ENCODE measurements at regions not wholly inside any gene's neighbourhood (a gene's known extent, or its start where the extent isn't known, plus 50 kb on each side); places are given as distances from the start of the nearest gene placed in this dataset.

DNA sequence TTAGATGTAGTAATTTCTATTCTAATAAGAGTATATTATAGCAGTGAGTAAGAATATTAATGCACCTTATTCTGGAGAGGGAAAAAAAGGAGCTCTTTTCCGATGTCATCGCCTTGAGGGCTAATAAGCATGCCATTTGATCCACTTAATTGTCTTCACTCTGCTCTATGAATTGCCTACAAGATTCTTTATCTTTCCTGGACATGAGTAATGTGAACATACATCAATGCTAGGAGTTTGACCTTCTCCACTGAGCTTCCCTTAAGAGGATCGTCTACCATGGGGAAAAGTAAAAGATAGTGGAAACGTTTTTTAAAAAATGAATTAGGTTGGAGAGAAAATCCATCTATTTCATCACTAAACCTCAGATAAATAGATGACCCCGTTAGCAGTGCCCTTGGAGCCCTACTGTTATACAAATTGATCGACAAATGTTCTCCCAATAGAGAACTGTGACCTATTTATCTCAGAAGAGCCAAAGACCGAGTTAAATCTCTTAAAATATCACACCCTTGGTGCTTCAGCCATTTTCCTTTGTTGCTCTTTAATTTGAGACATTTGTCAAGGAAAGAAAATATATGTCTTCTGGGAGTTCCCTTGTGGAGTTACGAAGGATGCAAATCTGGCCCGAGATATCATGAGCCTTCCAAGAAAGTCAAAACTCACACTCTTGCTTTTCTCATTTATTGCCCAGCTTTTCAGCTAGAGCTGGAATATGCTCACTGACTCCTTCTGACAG, 898.5 kb downstream of the KCNJ2 start:
- Histone ChIP-seq H3K27ac (no peak overlapping the region), H3K36me3 (no peaks in the 10 kb centered on the region), H3K4me3 (no peak overlapping the region), H3K27me3 (no peaks in the 10 kb centered on the region), H3K9me3 (no peaks in the 10 kb centered on the region), H3K4me1 (ENCODE audit: insufficient read depth) (no peaks in the 10 kb centered on the region)
- WGBS, 3 donors = 18 to 39% (median 21%) methylated on average over 9 of the region's 9 CpGs
- no peak for DNase-seq
- intact Hi-C loops (cut with DNase I) = no loop called here
- TF ChIP-seq, protein P1, sequence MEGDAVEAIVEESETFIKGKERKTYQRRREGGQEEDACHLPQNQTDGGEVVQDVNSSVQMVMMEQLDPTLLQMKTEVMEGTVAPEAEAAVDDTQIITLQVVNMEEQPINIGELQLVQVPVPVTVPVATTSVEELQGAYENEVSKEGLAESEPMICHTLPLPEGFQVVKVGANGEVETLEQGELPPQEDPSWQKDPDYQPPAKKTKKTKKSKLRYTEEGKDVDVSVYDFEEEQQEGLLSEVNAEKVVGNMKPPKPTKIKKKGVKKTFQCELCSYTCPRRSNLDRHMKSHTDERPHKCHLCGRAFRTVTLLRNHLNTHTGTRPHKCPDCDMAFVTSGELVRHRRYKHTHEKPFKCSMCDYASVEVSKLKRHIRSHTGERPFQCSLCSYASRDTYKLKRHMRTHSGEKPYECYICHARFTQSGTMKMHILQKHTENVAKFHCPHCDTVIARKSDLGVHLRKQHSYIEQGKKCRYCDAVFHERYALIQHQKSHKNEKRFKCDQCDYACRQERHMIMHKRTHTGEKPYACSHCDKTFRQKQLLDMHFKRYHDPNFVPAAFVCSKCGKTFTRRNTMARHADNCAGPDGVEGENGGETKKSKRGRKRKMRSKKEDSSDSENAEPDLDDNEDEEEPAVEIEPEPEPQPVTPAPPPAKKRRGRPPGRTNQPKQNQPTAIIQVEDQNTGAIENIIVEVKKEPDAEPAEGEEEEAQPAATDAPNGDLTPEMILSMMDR (IDR thresholded peaks at IDR 0.05) = no peak
- TF ChIP-seq EP300 (IDR thresholded peaks at IDR 0.05) = no peak
- no peak for TF ChIP-seq POLR2A (IDR thresholded peaks at IDR 0.05)

DNA sequence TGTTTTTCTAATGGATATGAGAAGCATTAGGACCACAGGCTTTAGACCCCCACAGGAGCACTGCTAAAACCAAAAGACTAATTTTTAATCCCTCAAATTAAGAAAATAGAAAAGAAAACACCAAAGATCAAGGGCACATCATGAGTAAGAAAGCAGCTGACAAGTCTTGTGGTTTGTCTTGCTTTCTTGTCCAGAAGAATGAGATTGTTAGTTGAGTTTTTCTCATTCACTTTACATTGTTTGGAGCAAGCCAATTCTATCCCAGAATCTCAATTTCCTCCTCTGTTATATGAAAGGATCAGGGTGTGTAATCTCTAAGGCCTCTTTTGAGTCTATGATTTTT, 899.0 kb downstream of the KCNJ2 start:
- no peaks in the 10 kb centered on the region for H3K27me3 ChIP-seq
- no peak for DNase-seq
- H3K4me1 ChIP-seq (ENCODE audit: insufficient read depth) = no peaks in the 10 kb centered on the region
- H3K4me3 ChIP-seq = no peak overlapping the region
- no peak for TF ChIP-seq POLR2A (IDR thresholded peaks at IDR 0.05)
- TF ChIP-seq EP300 (IDR thresholded peaks at IDR 0.05) = no peak
- TF ChIP-seq, protein P1 (IDR thresholded peaks at IDR 0.05) = no peak
- H3K36me3 ChIP-seq = no peaks in the 10 kb centered on the region
- no peak overlapping the region for H3K27ac ChIP-seq
- intact Hi-C loops (cut with DNase I) = no loop called here
- H3K9me3 ChIP-seq = no peaks in the 10 kb centered on the region

DNA sequence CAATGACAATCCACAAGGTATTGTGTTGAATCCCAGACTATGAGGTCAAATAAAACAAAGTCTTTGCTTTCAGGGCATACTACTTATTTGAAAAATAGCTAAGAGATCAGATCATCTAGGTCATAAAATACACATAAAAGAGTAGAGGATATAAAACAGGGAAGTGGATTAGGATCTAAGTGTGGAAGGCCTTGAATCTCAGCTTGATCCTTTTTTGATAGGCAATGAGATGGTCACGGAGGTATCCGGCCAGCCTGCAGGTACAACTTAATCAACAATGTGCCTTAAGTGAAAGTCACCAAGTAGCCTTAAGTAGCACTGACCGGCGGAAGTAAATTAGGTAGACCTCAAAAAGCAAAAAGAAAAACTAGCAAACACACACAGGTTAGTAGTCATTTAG, 901.7 kb downstream of the KCNJ2 start:
- Histone ChIP-seq H3K4me1 (ENCODE audit: insufficient read depth) (no peaks in the 10 kb centered on the region), H3K36me3 (no peaks in the 10 kb centered on the region), H3K27me3 (no peaks in the 10 kb centered on the region), H3K4me3 (no peak overlapping the region), H3K9me3 (no peaks in the 10 kb centered on the region), H3K27ac (no peak overlapping the region)
- intact Hi-C loops (cut with DNase I) = no loop called here
- WGBS, 3 donors = 91 to 96% (median 93%) methylated on average over 4 of the region's 4 CpGs
- no peak for DNase-seq
- TF ChIP-seq, protein P1 (IDR thresholded peaks at IDR 0.05) = no peak
- TF ChIP-seq POLR2A (IDR thresholded peaks at IDR 0.05) (no peak), EP300 (IDR thresholded peaks at IDR 0.05) (no peak)

DNA sequence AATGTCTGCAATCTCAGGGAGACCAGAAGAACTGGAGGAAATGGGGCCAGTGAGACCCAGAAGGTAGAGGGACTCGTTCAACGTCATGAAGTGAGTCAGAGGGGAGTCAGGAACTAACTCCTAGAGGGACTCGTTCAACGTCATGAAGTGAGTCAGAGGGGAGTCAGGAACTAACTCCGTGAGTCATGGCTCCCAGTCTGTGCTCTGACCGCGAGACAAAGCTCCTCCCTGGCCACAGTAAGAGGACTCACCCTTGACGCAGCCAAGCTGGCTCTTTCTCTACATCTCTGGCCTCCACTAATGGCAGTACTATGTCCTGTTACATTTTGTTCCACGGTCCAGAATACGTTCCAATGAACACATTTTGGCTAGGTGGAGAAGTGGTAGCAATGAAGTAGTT, 902.5 kb downstream of the KCNJ2 start:
- TF ChIP-seq, protein P1 (IDR thresholded peaks at IDR 0.05) = no peak
- TF ChIP-seq POLR2A (IDR thresholded peaks at IDR 0.05) (no peak), EP300 (IDR thresholded peaks at IDR 0.05) (no peak)
- H3K36me3 ChIP-seq = no peaks in the 10 kb centered on the region
- H3K4me1 ChIP-seq (ENCODE audit: insufficient read depth) = no peaks in the 10 kb centered on the region
- H3K4me3 ChIP-seq = no peak overlapping the region
- H3K27ac ChIP-seq = no peak overlapping the region
- intact Hi-C loops (cut with DNase I) = no loop called here
- no peaks in the 10 kb centered on the region for H3K9me3 ChIP-seq
- DNase-seq = no peak
- WGBS, 3 donors = 79 to 85% (median 84%) methylated on average over 10 of the region's 10 CpGs
- H3K27me3 ChIP-seq = no peaks in the 10 kb centered on the region

All from ovary (tissue), 7 donors.